Naive B cell (primary cell): ENCODE measurements at regions not wholly inside any gene's neighbourhood (a gene's known extent, or its start where the extent isn't known, plus 50 kb on each side); places are given as distances from the start of the nearest gene placed in this dataset.

Experiments used
- ATAC-seq, 2 donors: fragments of 150-1000 bp; cut with Tn5 transposase; 2 replicates each; pipeline ENCODE4 v1.10.0; 2021; ENCODE audit warnings: low read depth in 2 of 2, mild to moderate bottlenecking in 2 of 2, moderate library complexity in 2 of 2
- DNase-seq: peaks from one replicate; pipeline ENCODE4 v3.0.0; 2022
- H3K27ac Mint-ChIP-seq, 6 donors: one replicate each; pipeline ENCODE4 v1.8.0; 2020 to 2022; ENCODE audit warnings: mild to moderate bottlenecking in 6 of 6, mixed read lengths in 6 of 6, moderate library complexity in 5 of 6, inconsistent platforms in 2 of 6
- H3K27me3 Mint-ChIP-seq, 3 donors: one replicate each; pipeline ENCODE4 v1.8.0; 2021 to 2022; ENCODE audit warnings: mixed read lengths in 3 of 3, mild to moderate bottlenecking in 1 of 3
- H3K36me3 Mint-ChIP-seq, 2 donors: one replicate each; pipeline ENCODE4 v1.8.0; 2020 to 2022; ENCODE audit warnings: mixed read lengths in 2 of 2, inconsistent platforms in 1 of 2, mild to moderate bottlenecking in 1 of 2
- H3K4me1 Mint-ChIP-seq, 3 donors: one replicate each; pipeline ENCODE4 v1.8.0; 2020 to 2022; ENCODE audit warnings: mixed read lengths in 3 of 3, inconsistent platforms in 1 of 3, mild to moderate bottlenecking in 1 of 3, moderate library complexity in 1 of 3
- H3K4me3 Mint-ChIP-seq, 8 donors: one replicate each; pipeline ENCODE4 v1.8.0; 2020 to 2022; ENCODE audit warnings: mild to moderate bottlenecking in 8 of 8, mixed read lengths in 8 of 8, moderate library complexity in 8 of 8, inconsistent platforms in 2 of 8
- H3K9me3 Mint-ChIP-seq, 7 donors: one replicate each; pipeline ENCODE4 v1.8.0; 2020 to 2022; ENCODE audit warnings: mixed read lengths in 7 of 7, mild to moderate bottlenecking in 5 of 7, inconsistent platforms in 2 of 7, moderate library complexity in 1 of 7

GRCh38 chr11:37372667-37373066 lies 774.6 kb upstream of the RAG2 start:
- Mint-ChIP-seq H3K36me3 (no peaks in the 10 kb centered on the region), H3K27ac (no peak overlapping the region), H3K4me1 (no peaks in the 10 kb centered on the region), H3K9me3 (peaks cover 3 to 31% (median 6%) of the 10 kb centered on the region in 7 donors), H3K27me3 (no peaks in the 10 kb centered on the region), H3K4me3 (no peak overlapping the region)
- ATAC-seq = no peak
- DNase-seq = no peak

- H3K36me3 Mint-ChIP-seq = no peaks in the 10 kb centered on the region
- ATAC-seq = no peak
- DNase-seq = no peak
- H3K9me3 Mint-ChIP-seq = peaks cover 0 to 22% (median 6%) of the 10 kb centered on the region in 7 donors
- no peaks in the 10 kb centered on the region for H3K27me3 Mint-ChIP-seq
- H3K4me1 Mint-ChIP-seq = no peaks in the 10 kb centered on the region
- no peak overlapping the region for H3K27ac Mint-ChIP-seq
- H3K4me3 Mint-ChIP-seq = no peak overlapping the region
Measured at GRCh38 chr11:37371346-37371970, 773.4 kb upstream of the RAG2 start.

- no peaks in the 10 kb centered on the region for H3K36me3 Mint-ChIP-seq
- peaks cover 0 to 16% (median 6%) of the 10 kb centered on the region in 7 donors for H3K9me3 Mint-ChIP-seq
- DNase-seq = no peak
- no peak for ATAC-seq
- H3K4me3 Mint-ChIP-seq = no peak overlapping the region
- peak overlapping the region in 1 of 6 donors; percentile 25 for H3K27ac Mint-ChIP-seq
- no peaks in the 10 kb centered on the region for H3K4me1 Mint-ChIP-seq
- no peaks in the 10 kb centered on the region for H3K27me3 Mint-ChIP-seq
Measured at GRCh38 chr11:37370817-37371216, 772.8 kb upstream of the RAG2 start.

- ATAC-seq (no peak), DNase-seq (no peak)
- Mint-ChIP-seq H3K27ac (no peak overlapping the region), H3K36me3 (no peaks in the 10 kb centered on the region), H3K9me3 (peaks cover 1 to 20% (median 7%) of the 10 kb centered on the region in 7 donors), H3K27me3 (no peaks in the 10 kb centered on the region), H3K4me1 (no peaks in the 10 kb centered on the region), H3K4me3 (no peak overlapping the region)
Measured at GRCh38 chr11:37364246-37364839, 766.3 kb upstream of the RAG2 start.

GRCh38 chr11:37353192-37353591 lies 755.2 kb upstream of the RAG2 start:
- DNase-seq (no peak), ATAC-seq (no peak)
- Mint-ChIP-seq H3K4me3 (no peak overlapping the region), H3K9me3 (peaks cover 0 to 6% (median 0%) of the 10 kb centered on the region in 7 donors), H3K27ac (no peak overlapping the region), H3K36me3 (no peaks in the 10 kb centered on the region), H3K4me1 (no peaks in the 10 kb centered on the region), H3K27me3 (no peaks in the 10 kb centered on the region)

- no peaks in the 10 kb centered on the region for H3K4me1 Mint-ChIP-seq
- H3K9me3 Mint-ChIP-seq = peaks cover 0 to 6% (median 0%) of the 10 kb centered on the region in 7 donors
- H3K27ac Mint-ChIP-seq = no peak overlapping the region
- ATAC-seq (no peak), DNase-seq (no peak)
- no peaks in the 10 kb centered on the region for H3K27me3 Mint-ChIP-seq
- no peak overlapping the region for H3K4me3 Mint-ChIP-seq
- H3K36me3 Mint-ChIP-seq = no peaks in the 10 kb centered on the region
Measured at GRCh38 chr11:37352485-37352884, 754.4 kb upstream of the RAG2 start.

GRCh38 chr11:37343290-37343689 lies 745.3 kb upstream of the RAG2 start:
- ATAC-seq (no peak), DNase-seq (no peak)
- no peaks in the 10 kb centered on the region for H3K4me1 Mint-ChIP-seq
- no peak overlapping the region for H3K27ac Mint-ChIP-seq
- H3K27me3 Mint-ChIP-seq = no peaks in the 10 kb centered on the region
- no peaks in the 10 kb centered on the region for H3K36me3 Mint-ChIP-seq
- no peaks in the 10 kb centered on the region for H3K9me3 Mint-ChIP-seq
- H3K4me3 Mint-ChIP-seq = no peak overlapping the region

- no peak overlapping the region for H3K4me3 Mint-ChIP-seq
- H3K27ac Mint-ChIP-seq = no peak overlapping the region
- H3K27me3 Mint-ChIP-seq = no peaks in the 10 kb centered on the region
- no peak for ATAC-seq
- no peak for DNase-seq
- H3K9me3 Mint-ChIP-seq = peaks cover 0 to 2% (median 0%) of the 10 kb centered on the region in 7 donors
- no peaks in the 10 kb centered on the region for H3K4me1 Mint-ChIP-seq
- no peaks in the 10 kb centered on the region for H3K36me3 Mint-ChIP-seq
Measured at GRCh38 chr11:37336401-37336800, 738.4 kb upstream of the RAG2 start.

- H3K36me3 Mint-ChIP-seq = no peaks in the 10 kb centered on the region
- H3K9me3 Mint-ChIP-seq = peaks cover 0 to 8% (median 4%) of the 10 kb centered on the region in 7 donors
- no peak for ATAC-seq
- DNase-seq = no peak
- no peak overlapping the region for H3K27ac Mint-ChIP-seq
- no peaks in the 10 kb centered on the region for H3K27me3 Mint-ChIP-seq
- no peaks in the 10 kb centered on the region for H3K4me1 Mint-ChIP-seq
- no peak overlapping the region for H3K4me3 Mint-ChIP-seq
Measured at GRCh38 chr11:37333345-37333744, 735.3 kb upstream of the RAG2 start.

- H3K27ac Mint-ChIP-seq = no peak overlapping the region
- DNase-seq (no peak), ATAC-seq (no peak)
- no peaks in the 10 kb centered on the region for H3K27me3 Mint-ChIP-seq
- no peaks in the 10 kb centered on the region for H3K4me1 Mint-ChIP-seq
- H3K36me3 Mint-ChIP-seq = no peaks in the 10 kb centered on the region
- peaks cover 0 to 14% (median 3%) of the 10 kb centered on the region in 7 donors for H3K9me3 Mint-ChIP-seq
- H3K4me3 Mint-ChIP-seq = no peak overlapping the region
Measured at GRCh38 chr11:37323843-37324242, 725.8 kb upstream of the RAG2 start.

- Mint-ChIP-seq H3K27ac (no peak overlapping the region), H3K4me3 (no peak overlapping the region), H3K36me3 (no peaks in the 10 kb centered on the region), H3K27me3 (no peaks in the 10 kb centered on the region), H3K4me1 (no peaks in the 10 kb centered on the region), H3K9me3 (peaks cover 0 to 12% (median 0%) of the 10 kb centered on the region in 7 donors)
- ATAC-seq = no peak
- DNase-seq = no peak
Measured at GRCh38 chr11:37322333-37323194, 724.5 kb upstream of the RAG2 start.

- H3K27ac Mint-ChIP-seq = no peak overlapping the region
- no peak for DNase-seq
Measured at GRCh38 chr11:37320921-37321320, 722.9 kb upstream of the RAG2 start.

GRCh38 chr11:37317803-37318202 lies 719.8 kb upstream of the RAG2 start:
- Mint-ChIP-seq H3K27ac (no peak overlapping the region), H3K4me3 (no peak overlapping the region), H3K36me3 (no peaks in the 10 kb centered on the region), H3K9me3 (peaks cover 0 to 5% (median 0%) of the 10 kb centered on the region in 7 donors), H3K4me1 (no peaks in the 10 kb centered on the region), H3K27me3 (no peaks in the 10 kb centered on the region)
- no peak for DNase-seq
- ATAC-seq = no peak

More at GRCh38 chr11:37320921-37321320, 722.9 kb upstream of the RAG2 start:
- no peak for ATAC-seq
- H3K9me3 Mint-ChIP-seq = peaks cover 0 to 12% (median 0%) of the 10 kb centered on the region in 7 donors
- no peaks in the 10 kb centered on the region for H3K4me1 Mint-ChIP-seq
- H3K4me3 Mint-ChIP-seq = no peak overlapping the region
- H3K36me3 Mint-ChIP-seq = no peaks in the 10 kb centered on the region
- no peaks in the 10 kb centered on the region for H3K27me3 Mint-ChIP-seq

- H3K27me3 Mint-ChIP-seq = no peaks in the 10 kb centered on the region
- H3K4me3 Mint-ChIP-seq = no peak overlapping the region
- H3K9me3 Mint-ChIP-seq = peaks cover 0 to 25% (median 4%) of the 10 kb centered on the region in 7 donors
- H3K36me3 Mint-ChIP-seq = no peaks in the 10 kb centered on the region
- no peak for ATAC-seq
- DNase-seq = no peak
- H3K27ac Mint-ChIP-seq = no peak overlapping the region
- H3K4me1 Mint-ChIP-seq = no peaks in the 10 kb centered on the region
Measured at GRCh38 chr11:37313266-37313665, 715.2 kb upstream of the RAG2 start.
